D721Med (cell line): ENCODE measurements at regions not wholly inside any gene's neighbourhood (a gene's known extent, or its start where the extent isn't known, plus 50 kb on each side); places are given as distances from the start of the nearest gene placed in this dataset.

Experiments used
- DNase-seq: peaks from one replicate; pipeline ENCODE4 v3.0.0; 2011; ENCODE audit warnings: low spot score; ENCODE audit not compliant: insufficient read length
- FAIRE-seq: peaks from 2 replicates; lab custom pipeline; 2011; peaks lifted over from hg19 to GRCh38; lab: Jason Lieb, UNC
- TF ChIP-seq, protein P1 (sequence below): IDR thresholded peaks from 2 replicates; pipeline ENCODE4 v1.5.1; 2012; ENCODE audit warnings: mild to moderate bottlenecking, control low read depth; ENCODE audit not compliant: insufficient read depth; ENCODE audit errors: missing control alignments

DNA sequence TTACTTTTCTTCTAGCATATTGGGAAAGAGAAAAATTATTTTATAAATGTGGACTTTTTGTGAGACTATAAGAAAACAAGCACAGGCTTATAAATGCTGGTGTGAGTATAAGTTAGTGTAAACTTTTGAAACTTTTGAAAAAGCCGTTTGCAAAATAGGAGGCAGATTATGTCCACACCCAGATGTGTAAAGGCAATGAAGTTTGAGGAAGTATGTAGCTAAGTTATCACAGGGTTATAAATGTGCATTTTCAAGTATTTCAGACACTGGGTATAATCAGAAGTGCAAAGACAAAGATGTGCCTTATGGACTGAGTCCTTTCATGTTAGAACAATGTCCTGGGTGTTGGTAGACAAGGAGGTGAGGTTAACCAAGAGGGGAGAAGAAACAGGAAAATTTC, 85.5 kb downstream of the ANXA1 start:
- no peak for DNase-seq
- TF ChIP-seq, protein P1, sequence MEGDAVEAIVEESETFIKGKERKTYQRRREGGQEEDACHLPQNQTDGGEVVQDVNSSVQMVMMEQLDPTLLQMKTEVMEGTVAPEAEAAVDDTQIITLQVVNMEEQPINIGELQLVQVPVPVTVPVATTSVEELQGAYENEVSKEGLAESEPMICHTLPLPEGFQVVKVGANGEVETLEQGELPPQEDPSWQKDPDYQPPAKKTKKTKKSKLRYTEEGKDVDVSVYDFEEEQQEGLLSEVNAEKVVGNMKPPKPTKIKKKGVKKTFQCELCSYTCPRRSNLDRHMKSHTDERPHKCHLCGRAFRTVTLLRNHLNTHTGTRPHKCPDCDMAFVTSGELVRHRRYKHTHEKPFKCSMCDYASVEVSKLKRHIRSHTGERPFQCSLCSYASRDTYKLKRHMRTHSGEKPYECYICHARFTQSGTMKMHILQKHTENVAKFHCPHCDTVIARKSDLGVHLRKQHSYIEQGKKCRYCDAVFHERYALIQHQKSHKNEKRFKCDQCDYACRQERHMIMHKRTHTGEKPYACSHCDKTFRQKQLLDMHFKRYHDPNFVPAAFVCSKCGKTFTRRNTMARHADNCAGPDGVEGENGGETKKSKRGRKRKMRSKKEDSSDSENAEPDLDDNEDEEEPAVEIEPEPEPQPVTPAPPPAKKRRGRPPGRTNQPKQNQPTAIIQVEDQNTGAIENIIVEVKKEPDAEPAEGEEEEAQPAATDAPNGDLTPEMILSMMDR = no peak
- no peak for FAIRE-seq

DNA sequence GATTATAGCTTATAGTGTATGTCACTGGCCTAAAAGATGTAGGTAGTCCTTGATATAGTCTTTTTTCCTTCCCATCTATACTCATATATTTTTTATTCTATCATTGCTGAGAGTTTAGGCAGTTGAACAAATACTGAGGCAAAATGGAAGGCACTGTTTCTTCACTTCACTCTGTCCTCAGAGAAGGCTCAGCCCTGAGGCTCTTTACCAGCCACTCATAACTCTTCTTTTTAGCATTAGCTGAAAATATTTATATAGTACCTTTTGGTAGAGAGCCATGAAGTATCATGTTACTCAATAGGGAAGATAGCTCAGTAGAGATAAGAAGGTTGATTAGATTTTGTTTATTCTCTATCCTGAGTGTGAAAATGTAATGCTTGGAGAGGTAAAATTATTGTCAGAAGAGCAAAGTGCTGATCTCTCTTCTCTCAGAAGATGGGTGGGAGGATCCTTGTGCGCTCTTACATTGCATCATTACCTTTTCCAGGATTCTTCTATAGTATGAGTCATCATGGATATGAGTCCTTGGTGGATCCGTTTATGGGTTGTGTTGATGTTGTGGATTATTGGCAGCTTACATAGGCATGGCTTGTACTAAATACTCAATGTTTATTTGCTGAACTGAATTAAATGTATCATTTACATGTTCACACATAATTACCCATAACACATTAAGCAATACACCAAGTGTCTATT, 88.1 kb downstream of the ANXA1 start:
- TF ChIP-seq, protein P1 = no peak
- DNase-seq (no peak), FAIRE-seq (no peak)

DNA sequence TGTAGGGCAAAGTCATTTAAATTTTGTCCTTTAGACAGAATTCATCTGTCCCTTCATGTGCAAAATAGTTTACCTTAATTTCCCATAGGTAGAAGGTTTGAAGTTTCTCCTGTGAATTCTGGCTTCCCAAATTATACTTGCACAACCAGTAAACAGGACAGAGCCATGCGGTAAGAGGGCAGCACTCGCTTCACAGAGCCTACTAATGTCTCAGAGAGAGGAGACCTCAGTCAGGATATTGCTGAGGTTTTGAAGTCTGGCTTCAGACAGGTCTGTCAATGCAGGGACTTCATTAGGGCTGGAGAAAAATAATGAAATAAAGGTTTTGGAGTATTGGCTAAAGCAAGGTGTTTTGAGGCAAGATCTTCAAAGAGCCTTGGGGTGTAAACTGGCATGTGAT, 91.4 kb downstream of the ANXA1 start:
- FAIRE-seq (no peak), DNase-seq (no peak)
- TF ChIP-seq, protein P1 = no peak

DNA sequence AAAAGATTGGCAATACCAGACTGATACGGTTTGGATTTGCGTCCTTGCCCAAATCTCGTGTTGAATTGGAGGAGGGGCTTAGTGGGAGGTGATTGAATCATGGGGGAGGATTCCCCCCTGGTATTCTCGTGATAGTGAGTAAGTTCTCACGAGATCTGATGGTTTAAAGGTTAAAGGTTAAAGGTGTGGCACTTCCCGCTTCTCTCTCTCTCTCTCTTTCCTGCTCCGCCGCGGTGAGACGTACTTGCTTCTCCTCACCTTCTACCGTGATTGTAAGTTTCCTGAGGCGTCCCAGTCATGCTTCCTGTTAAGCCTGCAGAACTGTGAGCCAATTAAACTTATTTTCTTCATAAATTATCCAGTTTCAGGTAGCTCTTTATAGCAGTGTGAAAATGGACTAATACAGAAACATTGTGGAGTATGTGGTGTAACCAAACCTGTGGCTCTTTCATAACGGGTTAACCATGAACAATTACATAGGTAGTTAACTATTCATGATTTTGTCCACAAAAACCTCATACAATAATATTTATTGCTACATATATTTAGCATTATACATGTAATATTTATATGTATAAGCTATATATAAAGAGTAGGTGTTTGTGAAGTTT, 107.5 kb downstream of the ANXA1 start:
- FAIRE-seq = no peak
- DNase-seq = no peak
- TF ChIP-seq, protein P1 = no peak

DNA sequence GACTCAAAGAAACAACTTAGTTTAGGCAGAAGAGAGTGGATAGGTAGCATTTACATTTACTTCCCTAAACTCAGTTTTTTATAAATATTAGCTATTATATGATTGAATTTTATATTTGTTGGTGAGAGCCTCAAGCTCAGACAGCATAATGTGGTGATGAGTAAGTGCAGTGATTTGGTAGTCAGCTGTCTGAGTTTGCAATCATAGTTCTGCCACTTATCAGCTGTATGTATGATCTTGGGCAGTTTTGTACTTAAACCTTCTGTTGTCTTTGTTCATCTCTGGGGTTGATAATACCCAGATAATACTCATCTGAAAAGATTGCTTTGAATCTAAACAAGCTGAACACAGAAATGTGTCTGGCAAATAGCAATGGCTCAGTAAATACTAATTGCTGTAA, 108.8 kb downstream of the ANXA1 start:
- FAIRE-seq (peak; percentile 68), DNase-seq (no peak)
- TF ChIP-seq, protein P1 = no peak

DNA sequence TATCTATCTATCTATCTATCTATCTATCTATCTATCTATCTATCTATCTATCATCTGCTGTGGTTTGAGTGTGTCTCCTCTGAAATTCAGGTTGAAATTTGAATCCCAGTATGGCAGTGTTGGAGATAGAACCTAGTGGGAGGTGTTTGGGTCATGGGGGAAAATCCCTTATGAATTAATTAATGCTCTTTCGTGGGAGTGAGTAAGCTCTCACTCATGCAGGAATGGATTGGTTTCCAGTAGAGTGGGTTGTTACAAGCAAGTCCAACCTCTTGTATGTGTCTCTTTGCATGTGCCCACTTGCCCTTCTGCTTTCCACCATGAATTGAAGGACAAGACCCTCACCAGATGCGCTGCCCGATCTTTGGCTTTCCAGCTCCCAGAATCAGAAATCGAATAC, 113.0 kb downstream of the ANXA1 start:
- no peak for FAIRE-seq
- no peak for DNase-seq
- TF ChIP-seq, protein P1 = no peak

DNA sequence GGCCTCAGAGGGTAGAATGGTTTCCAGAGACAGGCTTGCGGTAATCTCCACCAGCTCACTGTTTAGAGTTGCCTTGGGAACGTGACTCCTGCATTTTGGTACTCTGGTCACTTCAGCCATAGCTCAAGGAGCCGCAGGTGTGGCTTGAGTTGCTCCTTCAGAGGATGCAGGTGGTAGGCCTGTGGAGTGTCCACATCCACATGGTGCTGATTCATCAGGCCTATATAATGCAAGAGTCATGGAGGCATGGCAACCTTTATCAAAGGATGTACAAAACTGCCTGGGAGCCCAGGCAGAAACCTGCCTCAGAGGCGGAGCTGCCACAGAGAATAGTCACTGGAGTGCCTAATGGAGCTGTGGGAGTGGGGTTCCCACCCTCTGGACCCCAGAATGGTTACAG, 114.2 kb downstream of the ANXA1 start:
- FAIRE-seq = no peak
- TF ChIP-seq, protein P1 = no peak
- no peak for DNase-seq
